Testis (tissue), 2 donors: ENCODE measurements at regions not wholly inside any gene's neighbourhood (a gene's known extent, or its start where the extent isn't known, plus 50 kb on each side); places are given as distances from the start of the nearest gene placed in this dataset.

Experiments used
- DNase-seq: peaks from one replicate; pipeline ENCODE4 v3.0.0-alpha.2; 2019
- H3K27ac ChIP-seq, 2 donors: fragments of 200-600 bp; sonication (generic); one replicate each; pipeline ENCODE4 v1.5.1; 2019
- H3K27me3 ChIP-seq: fragments of 200-600 bp; sonication (generic); one replicate; pipeline ENCODE4 v1.5.1; 2019
- H3K36me3 ChIP-seq: fragments of 200-600 bp; sonication (generic); one replicate; pipeline ENCODE4 v1.5.1; 2017; ENCODE audit warnings: low read depth; ENCODE audit errors: missing control alignments
- H3K4me1 ChIP-seq: fragments of 200-600 bp; sonication (generic); one replicate; pipeline ENCODE4 v1.5.1; 2019
- H3K4me3 ChIP-seq, 2 donors: fragments of 200-600 bp; sonication (generic); one replicate each; pipeline ENCODE4 v1.5.1; 2017 to 2019
- H3K9me3 ChIP-seq: fragments of 200-600 bp; sonication (generic); one replicate; pipeline ENCODE4 v1.5.1; 2017
- CTCF ChIP-seq, 3 experiments: fragments of 450-650 bp in 2 of 3; fragments of 200-600 bp in 1 of 3; sonication (generic) in 1 of 3; IDR thresholded peaks; one replicate each; pipeline ENCODE4 v1.5.1; 2016 to 2019; ENCODE audit warnings: antibody characterized with exemption in 3 of 3, mild to moderate bottlenecking in 2 of 3, moderate library complexity in 1 of 3
- POLR2A ChIP-seq: fragments of 450-650 bp; IDR thresholded peaks from one replicate; pipeline ENCODE4 v1.6.1; 2017; ENCODE audit warnings: antibody characterized with exemption, mild to moderate bottlenecking, moderate library complexity
- WGBS, 2 donors: methylation state at CpG; one replicate each; pipeline ENCODE4 v1.1.5; 2018; 5-methylcytosine and 5-hydroxymethylcytosine counted together
- intact Hi-C: fragments of 100-400 bp; cut with DNase I; formaldehyde crosslinking; loops from one replicate; pipeline ENCODE4 v1.15.1; 2023; ENCODE audit warnings: low total_unique reads

- H3K4me3 ChIP-seq = no peak overlapping the region
- no peak for TF ChIP-seq CTCF (IDR thresholded peaks at IDR 0.05)
- H3K36me3 ChIP-seq = no peaks in the 10 kb centered on the region
- no peak overlapping the region for H3K27ac ChIP-seq
- no peaks in the 10 kb centered on the region for H3K27me3 ChIP-seq
- H3K9me3 ChIP-seq = no peaks in the 10 kb centered on the region
- no peaks in the 10 kb centered on the region for H3K4me1 ChIP-seq
- intact Hi-C loops = no loop called here
- no peak for DNase-seq
Observed at GRCh38 chr13:54744747-54745146, 1716.1 kb downstream of the OLFM4 start.

- Histone ChIP-seq H3K27me3 (no peaks in the 10 kb centered on the region), H3K9me3 (no peaks in the 10 kb centered on the region), H3K27ac (no peak overlapping the region), H3K36me3 (no peaks in the 10 kb centered on the region), H3K4me1 (no peaks in the 10 kb centered on the region), H3K4me3 (no peak overlapping the region)
- 65 to 75% methylated on average over 3 of the region's 3 CpGs for WGBS, 2 donors
- DNase-seq = no peak
- intact Hi-C loops = no loop called here
- TF ChIP-seq POLR2A (no peak), CTCF (IDR thresholded peaks at IDR 0.05) (no peak)
Observed at GRCh38 chr13:54750521-54750920, 1721.9 kb downstream of the OLFM4 start.

- no peak overlapping the region for H3K4me3 ChIP-seq
- no peaks in the 10 kb centered on the region for H3K4me1 ChIP-seq
- no peaks in the 10 kb centered on the region for H3K9me3 ChIP-seq
- DNase-seq = no peak
- no peaks in the 10 kb centered on the region for H3K36me3 ChIP-seq
- no peaks in the 10 kb centered on the region for H3K27me3 ChIP-seq
- intact Hi-C loops = no loop called here
- no peak for TF ChIP-seq POLR2A
- no peak for TF ChIP-seq CTCF (IDR thresholded peaks at IDR 0.05)
- no peak overlapping the region for H3K27ac ChIP-seq
Observed at GRCh38 chr13:54758795-54759194, 1730.2 kb downstream of the OLFM4 start.

GRCh38 chr13:54768214-54768613, 1739.6 kb downstream of the OLFM4 start:
- Histone ChIP-seq H3K4me3 (no peak overlapping the region), H3K4me1 (no peaks in the 10 kb centered on the region), H3K36me3 (no peaks in the 10 kb centered on the region), H3K27ac (no peak overlapping the region), H3K27me3 (no peaks in the 10 kb centered on the region), H3K9me3 (no peaks in the 10 kb centered on the region)
- 83 to 91% methylated on average over 2 of the region's 2 CpGs for WGBS, 2 donors
- no peak for TF ChIP-seq POLR2A
- no peak for TF ChIP-seq CTCF (IDR thresholded peaks at IDR 0.05)
- no peak for DNase-seq
- intact Hi-C loops = no loop called here

GRCh38 chr13:54775501-54776191, 1747.0 kb downstream of the OLFM4 start:
- 54 to 71% methylated on average over 9 to 13 of the region's 13 CpGs for WGBS, 2 donors
- intact Hi-C loops = no loop called here
- H3K27me3 ChIP-seq = no peaks in the 10 kb centered on the region
- no peak for DNase-seq
- TF ChIP-seq POLR2A = no peak
- TF ChIP-seq CTCF (IDR thresholded peaks at IDR 0.05) = no peak
- H3K36me3 ChIP-seq = no peaks in the 10 kb centered on the region
- H3K4me1 ChIP-seq = no peaks in the 10 kb centered on the region
- H3K27ac ChIP-seq = no peak overlapping the region
- H3K4me3 ChIP-seq = no peak overlapping the region
- no peaks in the 10 kb centered on the region for H3K9me3 ChIP-seq
